Spinal cord (tissue), 9 donors: ENCODE measurements at regions not wholly inside any gene's neighbourhood (a gene's known extent, or its start where the extent isn't known, plus 50 kb on each side); places are given as distances from the start of the nearest gene placed in this dataset.

ENCODE experiments used
- DNase-seq, 6 donors: peaks; one replicate each; pipeline versions ENCODE4 v3.0.0 to v3.0.0-alpha.2; 2013 to 2015; ENCODE audit warnings: low spot score in 6 of 6, low read depth in 4 of 6
- H3K27ac ChIP-seq: one replicate; pipeline ENCODE4 v1.5.1; 2013; ENCODE audit warnings: low read depth, low read length, control low read depth
- H3K27me3 ChIP-seq: one replicate; pipeline ENCODE4 v1.6.1; 2013; ENCODE audit warnings: low read length; ENCODE audit not compliant: control insufficient read depth, insufficient read depth
- H3K36me3 ChIP-seq: one replicate; pipeline ENCODE4 v1.6.1; 2013; ENCODE audit warnings: low read length; ENCODE audit not compliant: control insufficient read depth, insufficient read depth
- H3K4me1 ChIP-seq: one replicate; pipeline ENCODE4 v1.6.1; 2013; ENCODE audit warnings: low read length; ENCODE audit not compliant: control insufficient read depth, insufficient read depth
- H3K4me3 ChIP-seq: one replicate; pipeline ENCODE4 v1.5.1; 2013; ENCODE audit warnings: low read depth, low read length, control low read depth
- H3K9me3 ChIP-seq: one replicate; pipeline ENCODE4 v1.6.1; 2013; ENCODE audit warnings: low read length; ENCODE audit not compliant: control insufficient read depth, insufficient read depth
- WGBS: methylation state at CpG from one replicate; pipeline ENCODE4 v1.1.5; 2013; ENCODE audit warnings: missing lambda C conversion rate; ENCODE audit not compliant: insufficient coverage; 5-methylcytosine and 5-hydroxymethylcytosine counted together
- donor health status: healthy.

GRCh38 chr2:237271698-237272652 lies 142.0 kb downstream of the COL6A3 start:
- WGBS: no CpG with 5 or more reads among the region's 6 CpGs
- Histone ChIP-seq H3K4me1 (peaks cover 15% of the 10 kb centered on the region), H3K27ac (no peak overlapping the region), H3K4me3 (no peak overlapping the region), H3K27me3 (no peaks in the 10 kb centered on the region), H3K9me3 (no peaks in the 10 kb centered on the region), H3K36me3 (no peaks in the 10 kb centered on the region)
- no peak for DNase-seq
